RWPE2 (cell line): ENCODE measurements at regions not wholly inside any gene's neighbourhood (a gene's known extent, or its start where the extent isn't known, plus 50 kb on each side); places are given as distances from the start of the nearest gene placed in this dataset.

Experiments used
- ATAC-seq: fragments of 200-7000 bp; cut with Tn5 transposase; 3 replicates; pipeline ENCODE4 v1.9.1; 2021; ENCODE audit warnings: low read depth
- DNase-seq: peaks from one replicate; pipeline ENCODE4 v3.0.0-alpha.2; 2020; ENCODE audit warnings: low spot score
- H3K27ac ChIP-seq: fragments of 450-650 bp; 2 replicates; pipeline ENCODE4 v1.5.1; 2017; ENCODE audit warnings: mild to moderate bottlenecking; ENCODE audit not compliant: poor library complexity, severe bottlenecking
- H3K27me3 ChIP-seq: fragments of 250-450 bp; sonication (Bioruptor Pico); 2 replicates; pipeline ENCODE4 v1.5.1; 2021; ENCODE audit warnings: mild to moderate bottlenecking, moderate library complexity; ENCODE audit not compliant: insufficient read depth, poor library complexity, severe bottlenecking
- H3K36me3 ChIP-seq: fragments of 250-450 bp; sonication (Bioruptor Pico); 2 replicates; pipeline ENCODE4 v1.5.1; 2020; ENCODE audit warnings: low read depth, mild to moderate bottlenecking, moderate library complexity
- H3K4me1 ChIP-seq: fragments of 250-450 bp; sonication (Bioruptor Pico); 2 replicates; pipeline ENCODE4 v1.5.1; 2021; ENCODE audit warnings: mild to moderate bottlenecking, moderate library complexity; ENCODE audit not compliant: insufficient read depth, poor library complexity, severe bottlenecking
- H3K4me3 ChIP-seq: fragments of 250-450 bp; sonication (Bioruptor Pico); 2 replicates; pipeline ENCODE4 v1.5.1; 2021; ENCODE audit warnings: mild to moderate bottlenecking, moderate library complexity; ENCODE audit not compliant: severe bottlenecking
- H3K9me3 ChIP-seq: fragments of 250-450 bp; sonication (Bioruptor Pico); 2 replicates; pipeline ENCODE4 v1.5.1; 2021; ENCODE audit warnings: mild to moderate bottlenecking, moderate library complexity; ENCODE audit not compliant: severe bottlenecking
- TF ChIP-seq, protein P1 (sequence below): fragments of 450-650 bp; IDR thresholded peaks from one replicate; pipeline ENCODE4 v1.5.1; 2017; ENCODE audit warnings: mild to moderate bottlenecking, moderate library complexity; ENCODE audit not compliant: poor library complexity, severe bottlenecking

GRCh38 chr13:58437427-58437826 lies 805.9 kb downstream of the PCDH17 start:
- Histone ChIP-seq H3K4me1 (no peaks in the 10 kb centered on the region), H3K27me3 (no peaks in the 10 kb centered on the region), H3K27ac (no peak overlapping the region), H3K4me3 (no peak overlapping the region), H3K36me3 (no peaks in the 10 kb centered on the region), H3K9me3 (no peaks in the 10 kb centered on the region)
- ATAC-seq (no peak), DNase-seq (no peak)
- TF ChIP-seq, protein P1, sequence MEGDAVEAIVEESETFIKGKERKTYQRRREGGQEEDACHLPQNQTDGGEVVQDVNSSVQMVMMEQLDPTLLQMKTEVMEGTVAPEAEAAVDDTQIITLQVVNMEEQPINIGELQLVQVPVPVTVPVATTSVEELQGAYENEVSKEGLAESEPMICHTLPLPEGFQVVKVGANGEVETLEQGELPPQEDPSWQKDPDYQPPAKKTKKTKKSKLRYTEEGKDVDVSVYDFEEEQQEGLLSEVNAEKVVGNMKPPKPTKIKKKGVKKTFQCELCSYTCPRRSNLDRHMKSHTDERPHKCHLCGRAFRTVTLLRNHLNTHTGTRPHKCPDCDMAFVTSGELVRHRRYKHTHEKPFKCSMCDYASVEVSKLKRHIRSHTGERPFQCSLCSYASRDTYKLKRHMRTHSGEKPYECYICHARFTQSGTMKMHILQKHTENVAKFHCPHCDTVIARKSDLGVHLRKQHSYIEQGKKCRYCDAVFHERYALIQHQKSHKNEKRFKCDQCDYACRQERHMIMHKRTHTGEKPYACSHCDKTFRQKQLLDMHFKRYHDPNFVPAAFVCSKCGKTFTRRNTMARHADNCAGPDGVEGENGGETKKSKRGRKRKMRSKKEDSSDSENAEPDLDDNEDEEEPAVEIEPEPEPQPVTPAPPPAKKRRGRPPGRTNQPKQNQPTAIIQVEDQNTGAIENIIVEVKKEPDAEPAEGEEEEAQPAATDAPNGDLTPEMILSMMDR: no peak

GRCh38 chr13:58446979-58447378 lies 815.4 kb downstream of the PCDH17 start:
- H3K36me3 ChIP-seq: no peaks in the 10 kb centered on the region
- TF ChIP-seq, protein P1: no peak
- H3K27ac ChIP-seq: no peak overlapping the region
- no peaks in the 10 kb centered on the region for H3K27me3 ChIP-seq
- no peak for DNase-seq
- no peak overlapping the region for H3K4me3 ChIP-seq
- no peaks in the 10 kb centered on the region for H3K4me1 ChIP-seq
- H3K9me3 ChIP-seq: no peaks in the 10 kb centered on the region
- ATAC-seq: no peak

GRCh38 chr13:58452123-58452623 lies 820.6 kb downstream of the PCDH17 start:
- Histone ChIP-seq H3K27me3 (no peaks in the 10 kb centered on the region), H3K27ac (no peak overlapping the region), H3K36me3 (no peaks in the 10 kb centered on the region), H3K9me3 (peaks cover 2% of the 10 kb centered on the region), H3K4me3 (no peak overlapping the region), H3K4me1 (no peaks in the 10 kb centered on the region)
- TF ChIP-seq, protein P1: no peak
- ATAC-seq: no peak
- no peak for DNase-seq

- H3K27me3 ChIP-seq: no peaks in the 10 kb centered on the region
- TF ChIP-seq, protein P1: no peak
- no peaks in the 10 kb centered on the region for H3K4me1 ChIP-seq
- ATAC-seq (no peak), DNase-seq (no peak)
- H3K36me3 ChIP-seq: no peaks in the 10 kb centered on the region
- peaks cover 2% of the 10 kb centered on the region for H3K9me3 ChIP-seq
- no peak overlapping the region for H3K27ac ChIP-seq
- no peak overlapping the region for H3K4me3 ChIP-seq
Measured at GRCh38 chr13:58455094-58455493, 823.5 kb downstream of the PCDH17 start.

DNA sequence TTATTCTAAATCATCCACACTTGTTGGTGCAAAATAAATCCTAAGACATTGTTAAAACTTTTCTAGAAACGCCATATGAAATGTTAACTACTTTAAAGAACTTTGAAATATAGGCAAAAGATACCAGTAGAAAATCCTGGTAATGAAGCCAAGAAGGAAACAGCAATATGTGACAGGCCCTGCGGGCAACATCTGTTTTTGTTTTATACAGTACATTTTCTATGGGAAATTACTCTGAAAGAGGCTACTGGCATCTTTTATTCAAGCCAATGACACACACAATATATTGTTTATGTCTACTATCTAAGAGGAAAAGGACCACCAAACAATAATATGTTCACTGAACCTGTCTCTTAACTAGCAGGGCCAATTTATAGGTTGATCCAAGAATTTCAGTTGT lies 829.7 kb downstream of the PCDH17 start:
- H3K9me3 ChIP-seq: no peaks in the 10 kb centered on the region
- H3K4me3 ChIP-seq: no peak overlapping the region
- ATAC-seq (no peak), DNase-seq (no peak)
- H3K27me3 ChIP-seq: no peaks in the 10 kb centered on the region
- no peak overlapping the region for H3K27ac ChIP-seq
- TF ChIP-seq, protein P1: no peak
- no peaks in the 10 kb centered on the region for H3K4me1 ChIP-seq
- H3K36me3 ChIP-seq: no peaks in the 10 kb centered on the region
